ENCODE measurements at regions not wholly inside any gene's neighbourhood (a gene's known extent, or its start where the extent isn't known, plus 50 kb on each side); places are given as distances from the start of the nearest gene placed in this dataset.

GRCh38 chr2:16256601-16257321 is 316.4 kb downstream of the MYCN start:
- TF ChIP-seq, protein P1, sequence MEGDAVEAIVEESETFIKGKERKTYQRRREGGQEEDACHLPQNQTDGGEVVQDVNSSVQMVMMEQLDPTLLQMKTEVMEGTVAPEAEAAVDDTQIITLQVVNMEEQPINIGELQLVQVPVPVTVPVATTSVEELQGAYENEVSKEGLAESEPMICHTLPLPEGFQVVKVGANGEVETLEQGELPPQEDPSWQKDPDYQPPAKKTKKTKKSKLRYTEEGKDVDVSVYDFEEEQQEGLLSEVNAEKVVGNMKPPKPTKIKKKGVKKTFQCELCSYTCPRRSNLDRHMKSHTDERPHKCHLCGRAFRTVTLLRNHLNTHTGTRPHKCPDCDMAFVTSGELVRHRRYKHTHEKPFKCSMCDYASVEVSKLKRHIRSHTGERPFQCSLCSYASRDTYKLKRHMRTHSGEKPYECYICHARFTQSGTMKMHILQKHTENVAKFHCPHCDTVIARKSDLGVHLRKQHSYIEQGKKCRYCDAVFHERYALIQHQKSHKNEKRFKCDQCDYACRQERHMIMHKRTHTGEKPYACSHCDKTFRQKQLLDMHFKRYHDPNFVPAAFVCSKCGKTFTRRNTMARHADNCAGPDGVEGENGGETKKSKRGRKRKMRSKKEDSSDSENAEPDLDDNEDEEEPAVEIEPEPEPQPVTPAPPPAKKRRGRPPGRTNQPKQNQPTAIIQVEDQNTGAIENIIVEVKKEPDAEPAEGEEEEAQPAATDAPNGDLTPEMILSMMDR (IDR thresholded peaks at IDR 0.05), result no peak
- TF ChIP-seq POLR2A (IDR thresholded peaks at IDR 0.05), result no peak
